SK-N-SH treated with all-trans-retinoic acid at 6 μM for 48 hours (cell line): ENCODE measurements at regions not wholly inside any gene's neighbourhood (a gene's known extent, or its start where the extent isn't known, plus 50 kb on each side); places are given as distances from the start of the nearest gene placed in this dataset.

Experiments used
- ISL1 ChIP-seq: fragments of 250-450 bp; sonication (Bioruptor Pico); IDR thresholded peaks from 2 replicates; pipeline ENCODE4 v2.1.2; 2022; ENCODE audit warnings: mild to moderate bottlenecking, moderate library complexity
- SNAI2 ChIP-seq: fragments of 250-450 bp; sonication (Bioruptor Pico); IDR thresholded peaks from 2 replicates; pipeline ENCODE4 v1.5.0; 2020; ENCODE audit warnings: mild to moderate bottlenecking, moderate library complexity
- TF ChIP-seq, protein P1 (sequence below): fragments of 250-450 bp; sonication (Bioruptor Pico); IDR thresholded peaks from 2 replicates; pipeline ENCODE4 v1.5.1; 2021; ENCODE audit warnings: mild to moderate bottlenecking, moderate library complexity

DNA sequence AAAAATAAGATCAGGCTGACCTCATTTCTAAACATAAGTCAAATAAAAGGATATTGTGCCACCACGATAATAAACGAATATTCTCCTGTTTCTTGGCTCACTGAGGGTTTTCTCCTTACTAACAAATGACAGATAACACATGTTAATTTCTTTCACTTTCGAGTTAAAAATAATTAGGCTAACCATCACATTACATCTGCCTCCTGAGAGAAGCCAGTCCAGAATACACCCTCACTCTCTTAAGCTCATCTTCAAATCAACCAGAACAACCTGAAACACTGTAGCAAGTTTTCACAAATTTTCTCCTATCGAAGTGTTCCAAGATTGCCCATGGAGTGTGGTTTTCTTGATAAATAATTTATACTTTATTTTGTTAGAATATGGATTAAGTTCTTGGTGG, 1285.6 kb upstream of the EYS start:
- TF ChIP-seq SNAI2 (CRISPR knock-in tag) (no peak), ISL1 (no peak)
- TF ChIP-seq, protein P1, sequence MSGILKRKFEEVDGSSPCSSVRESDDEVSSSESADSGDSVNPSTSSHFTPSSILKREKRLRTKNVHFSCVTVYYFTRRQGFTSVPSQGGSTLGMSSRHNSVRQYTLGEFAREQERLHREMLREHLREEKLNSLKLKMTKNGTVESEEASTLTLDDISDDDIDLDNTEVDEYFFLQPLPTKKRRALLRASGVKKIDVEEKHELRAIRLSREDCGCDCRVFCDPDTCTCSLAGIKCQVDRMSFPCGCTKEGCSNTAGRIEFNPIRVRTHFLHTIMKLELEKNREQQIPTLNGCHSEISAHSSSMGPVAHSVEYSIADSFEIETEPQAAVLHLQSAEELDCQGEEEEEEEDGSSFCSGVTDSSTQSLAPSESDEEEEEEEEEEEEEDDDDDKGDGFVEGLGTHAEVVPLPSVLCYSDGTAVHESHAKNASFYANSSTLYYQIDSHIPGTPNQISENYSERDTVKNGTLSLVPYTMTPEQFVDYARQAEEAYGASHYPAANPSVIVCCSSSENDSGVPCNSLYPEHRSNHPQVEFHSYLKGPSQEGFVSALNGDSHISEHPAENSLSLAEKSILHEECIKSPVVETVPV = no peak
